Mesendoderm (in vitro differentiated cells): ENCODE measurements at regions not wholly inside any gene's neighbourhood (a gene's known extent, or its start where the extent isn't known, plus 50 kb on each side); places are given as distances from the start of the nearest gene placed in this dataset.
"Not testable (repeated sequence)": the region's sequence is repeated elsewhere in the genome, so short reads cannot be mapped to it uniquely, and the experiment has no call there.

Experiments
- DNase-seq: peaks from one replicate; pipeline ENCODE4 v3.0.0; 2013
- H2AK5ac ChIP-seq: 2 replicates; pipeline ENCODE4 v1.6.1; 2013; ENCODE audit warnings: low read length, inconsistent platforms
- H2BK120ac ChIP-seq: 2 replicates; pipeline ENCODE4 v1.6.1; 2013; ENCODE audit warnings: low read depth, mild to moderate bottlenecking, low read length, moderate library complexity, mixed read lengths
- H2BK15ac ChIP-seq: replicated peaks from 2 replicates; pipeline ENCODE4 v1.6.1; 2013; ENCODE audit warnings: low read depth, mild to moderate bottlenecking, moderate library complexity
- H2BK5ac ChIP-seq: 2 replicates; pipeline ENCODE4 v1.6.1; 2013; ENCODE audit warnings: low read length, inconsistent platforms
- H3K18ac ChIP-seq: 2 replicates; pipeline ENCODE4 v1.6.1; 2013; ENCODE audit warnings: mild to moderate bottlenecking, low read length, mixed read lengths
- H3K23ac ChIP-seq: one replicate; pipeline ENCODE4 v1.6.1; 2013; ENCODE audit warnings: low read length
- H3K27ac ChIP-seq: 2 replicates; pipeline ENCODE4 v1.5.1; 2013; ENCODE audit warnings: low read depth, mild to moderate bottlenecking, inconsistent platforms, low read length, moderate library complexity
- H3K27me3 ChIP-seq: 2 replicates; pipeline ENCODE4 v1.6.1; 2013; ENCODE audit warnings: low read length, control low read depth, mild to moderate bottlenecking, inconsistent platforms; ENCODE audit not compliant: insufficient read depth, poor library complexity
- H3K36me3 ChIP-seq: 2 replicates; pipeline ENCODE4 v1.6.1; 2013; ENCODE audit warnings: low read length, inconsistent platforms; ENCODE audit not compliant: control insufficient read depth, insufficient read depth
- H3K4ac ChIP-seq: one replicate; pipeline ENCODE4 v1.6.1; 2013; ENCODE audit warnings: low read depth, mild to moderate bottlenecking, low read length, moderate library complexity
- H3K4me1 ChIP-seq: 2 replicates; pipeline ENCODE4 v1.6.1; 2013; ENCODE audit warnings: low read depth, low read length, inconsistent platforms; ENCODE audit not compliant: control insufficient read depth
- H3K4me2 ChIP-seq: 2 replicates; pipeline ENCODE4 v1.6.1; 2013; ENCODE audit warnings: low read length
- H3K4me3 ChIP-seq: 2 replicates; pipeline ENCODE4 v1.5.1; 2013; ENCODE audit warnings: mild to moderate bottlenecking, low read length
- H3K56ac ChIP-seq: one replicate; pipeline ENCODE4 v1.6.1; 2013; ENCODE audit warnings: low read length
- H3K79me1 ChIP-seq: 2 replicates; pipeline ENCODE4 v1.6.1; 2013; ENCODE audit warnings: low read length, inconsistent platforms
- H3K79me2 ChIP-seq: 2 replicates; pipeline ENCODE4 v1.6.1; 2013; ENCODE audit warnings: mild to moderate bottlenecking, low read length; ENCODE audit not compliant: control insufficient read depth, insufficient read depth
- H3K9ac ChIP-seq: 2 replicates; pipeline ENCODE4 v1.6.1; 2013; ENCODE audit warnings: low read length, inconsistent platforms
- H4K5ac ChIP-seq: one replicate; pipeline ENCODE4 v1.6.1; 2013; ENCODE audit warnings: low read length
- H4K8ac ChIP-seq: one replicate; pipeline ENCODE4 v1.6.1; 2013; ENCODE audit warnings: low read depth, mild to moderate bottlenecking, control low read depth, low read length, moderate library complexity
- WGBS: extraction: QIAGEN DNeasy Blood & Tissue Kit; methylation state at CpG from one replicate; pipeline ENCODE4 v1.1.7; 2013; ENCODE audit warnings: low lambda C conversion rate, missing lambda C conversion rate; ENCODE audit not compliant: insufficient coverage; ENCODE audit errors: extremely low coverage; 5-methylcytosine and 5-hydroxymethylcytosine counted together

GRCh38 chr7:32785365-32785944, 106.1 kb downstream of the KBTBD2 start:
- H2BK15ac ChIP-seq, H3K18ac ChIP-seq, H3K36me3 ChIP-seq, H3K4ac ChIP-seq, H2BK5ac ChIP-seq, H3K27ac ChIP-seq, H3K4me1 ChIP-seq, H3K27me3 ChIP-seq, H2BK120ac ChIP-seq, H3K56ac ChIP-seq, H3K79me2 ChIP-seq, H3K23ac ChIP-seq, H3K4me2 ChIP-seq, DNase-seq, H4K8ac ChIP-seq, H3K9ac ChIP-seq, H2AK5ac ChIP-seq, H4K5ac ChIP-seq, H3K79me1 ChIP-seq, H3K4me3 ChIP-seq: not testable (repeated sequence)
- no CpG with 5 or more reads among the region's 5 CpGs for WGBS

GRCh38 chr7:32779895-32780294, 111.7 kb downstream of the KBTBD2 start:
- not testable (repeated sequence) for H2BK120ac ChIP-seq, DNase-seq, H4K5ac ChIP-seq, H3K27ac ChIP-seq, H3K56ac ChIP-seq, H2AK5ac ChIP-seq, H3K27me3 ChIP-seq, H3K18ac ChIP-seq, H3K23ac ChIP-seq, H2BK15ac ChIP-seq, H3K79me1 ChIP-seq, H3K4ac ChIP-seq, H3K9ac ChIP-seq, H3K4me3 ChIP-seq, H2BK5ac ChIP-seq, H3K79me2 ChIP-seq, H3K4me2 ChIP-seq, H3K36me3 ChIP-seq, H4K8ac ChIP-seq, H3K4me1 ChIP-seq
- WGBS: no CpG with 5 or more reads among the region's 1 CpG

- H3K36me3 ChIP-seq: no peaks in the 10 kb centered on the region
- H3K9ac ChIP-seq: no peak overlapping the region
- no peak overlapping the region for H2AK5ac ChIP-seq
- no peak overlapping the region for H3K56ac ChIP-seq
- H4K8ac ChIP-seq: no peak overlapping the region
- H3K4me1 ChIP-seq: no peaks in the 10 kb centered on the region
- no peak overlapping the region for H3K27ac ChIP-seq
- no peaks in the 10 kb centered on the region for H3K79me2 ChIP-seq
- no peak overlapping the region for H3K4ac ChIP-seq
- no peak overlapping the region for H3K4me2 ChIP-seq
- no peak for DNase-seq
- H3K18ac ChIP-seq: no peak overlapping the region
- no peak overlapping the region for H2BK15ac ChIP-seq
- no peaks in the 10 kb centered on the region for H3K79me1 ChIP-seq
- H2BK5ac ChIP-seq: no peak overlapping the region
- no peak overlapping the region for H4K5ac ChIP-seq
- WGBS: no CpG with 5 or more reads among the region's 1 CpG
- no peak overlapping the region for H3K4me3 ChIP-seq
- H3K23ac ChIP-seq: no peak overlapping the region
- no peak overlapping the region for H2BK120ac ChIP-seq
- no peaks in the 10 kb centered on the region for H3K27me3 ChIP-seq
Measured at GRCh38 chr7:32779167-32779566, 112.4 kb downstream of the KBTBD2 start.

- not testable (repeated sequence) for H3K27ac ChIP-seq, H3K79me2 ChIP-seq, H3K4me3 ChIP-seq, H3K56ac ChIP-seq, DNase-seq, H2AK5ac ChIP-seq, H2BK15ac ChIP-seq, H3K27me3 ChIP-seq, H3K79me1 ChIP-seq, H3K18ac ChIP-seq, H3K4ac ChIP-seq, H3K4me2 ChIP-seq, H3K9ac ChIP-seq, H2BK5ac ChIP-seq, H3K4me1 ChIP-seq, H4K5ac ChIP-seq, H4K8ac ChIP-seq, H3K23ac ChIP-seq, H3K36me3 ChIP-seq, H2BK120ac ChIP-seq
- WGBS: no CpG with 5 or more reads among the region's 4 CpGs
Measured at GRCh38 chr7:32777041-32777666, 114.4 kb downstream of the KBTBD2 start.

- H3K4ac ChIP-seq, H3K4me1 ChIP-seq, H3K18ac ChIP-seq, H2BK5ac ChIP-seq, H3K23ac ChIP-seq, H2BK120ac ChIP-seq, H2AK5ac ChIP-seq, H3K79me2 ChIP-seq, H3K4me2 ChIP-seq, H3K36me3 ChIP-seq, H3K79me1 ChIP-seq, H3K4me3 ChIP-seq, H3K27ac ChIP-seq, DNase-seq, H3K56ac ChIP-seq, H2BK15ac ChIP-seq, H4K5ac ChIP-seq, H3K27me3 ChIP-seq, H3K9ac ChIP-seq, H4K8ac ChIP-seq: not testable (repeated sequence)
- no CpG with 5 or more reads among the region's 3 CpGs for WGBS
Measured at GRCh38 chr7:32776318-32776717, 115.2 kb downstream of the KBTBD2 start.

- H3K79me1 ChIP-seq, H4K8ac ChIP-seq, H2BK120ac ChIP-seq, H3K56ac ChIP-seq, DNase-seq, H3K36me3 ChIP-seq, H2AK5ac ChIP-seq, H3K18ac ChIP-seq, H3K4me3 ChIP-seq, H3K4me1 ChIP-seq, H3K79me2 ChIP-seq, H2BK5ac ChIP-seq, H3K4me2 ChIP-seq, H2BK15ac ChIP-seq, H3K23ac ChIP-seq, H3K9ac ChIP-seq, H4K5ac ChIP-seq, H3K27ac ChIP-seq, H3K4ac ChIP-seq, H3K27me3 ChIP-seq: not testable (repeated sequence)
- whole genome bisulfite sequencing: no CpG with 5 or more reads among the region's 4 CpGs
Measured at GRCh38 chr7:32775809-32776208, 115.8 kb downstream of the KBTBD2 start.
